HT1080 (cell line): ENCODE measurements at regions not wholly inside any gene's neighbourhood (a gene's known extent, or its start where the extent isn't known, plus 50 kb on each side); places are given as distances from the start of the nearest gene placed in this dataset.
"Not testable (repeated sequence)": the region's sequence is repeated elsewhere in the genome, so short reads cannot be mapped to it uniquely, and the experiment has no call there.

Experiments
- DNase-seq: peaks from one replicate; pipeline ENCODE4 v3.0.0-alpha.2; 2015; ENCODE audit warnings: low read depth

DNA sequence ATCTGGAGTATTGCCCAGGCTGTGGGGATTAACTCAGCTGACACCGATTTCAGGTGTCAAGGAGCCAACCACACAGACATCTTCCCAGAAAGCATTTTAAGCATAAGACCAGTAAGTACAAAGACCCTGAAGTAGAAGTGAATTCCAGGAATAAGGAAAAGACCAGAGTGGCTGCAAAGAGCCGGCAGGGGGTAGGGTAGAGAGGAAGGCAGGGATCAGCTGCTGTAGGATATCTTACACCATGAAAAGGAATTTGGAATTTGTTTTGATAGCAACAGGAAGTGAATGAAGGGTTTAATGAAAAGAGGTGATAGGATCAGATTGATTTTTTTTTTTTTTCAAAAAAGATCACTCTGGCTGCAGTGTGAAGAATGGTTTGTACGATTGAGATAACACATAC is 113.6 kb upstream of the PPARGC1A start:
- no peak for DNase-seq

DNA sequence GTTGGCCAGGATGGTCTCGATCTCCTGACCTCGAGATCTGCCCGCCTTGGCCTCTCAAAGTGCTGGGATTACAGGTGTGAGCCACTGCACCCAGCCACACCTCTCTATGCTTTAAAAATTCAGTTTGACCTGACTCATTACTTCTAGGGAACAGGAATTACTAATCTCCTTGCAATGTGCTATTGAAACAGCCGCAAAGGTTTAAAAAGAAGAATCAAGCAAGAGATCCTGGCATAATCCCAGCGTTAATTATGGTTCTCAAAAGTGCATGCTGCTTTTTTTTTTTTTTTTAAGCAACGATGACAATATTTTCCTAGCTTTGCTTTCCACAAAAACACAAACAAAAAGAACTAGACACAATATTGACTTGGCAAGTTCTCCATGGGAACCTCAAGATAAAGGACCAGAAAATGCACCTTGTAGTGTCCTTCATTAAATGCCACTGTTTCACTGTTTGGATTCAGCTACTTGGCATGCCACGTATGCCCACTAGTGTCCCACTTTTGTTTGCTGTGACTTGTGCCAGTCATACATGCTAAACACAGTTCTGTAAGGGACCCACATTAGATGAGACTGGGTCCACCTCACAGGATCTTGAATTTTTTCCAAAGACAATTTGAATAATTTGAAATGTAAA is 112.6 kb upstream of the PPARGC1A start:
- DNase-seq: peak; percentile 75

DNA sequence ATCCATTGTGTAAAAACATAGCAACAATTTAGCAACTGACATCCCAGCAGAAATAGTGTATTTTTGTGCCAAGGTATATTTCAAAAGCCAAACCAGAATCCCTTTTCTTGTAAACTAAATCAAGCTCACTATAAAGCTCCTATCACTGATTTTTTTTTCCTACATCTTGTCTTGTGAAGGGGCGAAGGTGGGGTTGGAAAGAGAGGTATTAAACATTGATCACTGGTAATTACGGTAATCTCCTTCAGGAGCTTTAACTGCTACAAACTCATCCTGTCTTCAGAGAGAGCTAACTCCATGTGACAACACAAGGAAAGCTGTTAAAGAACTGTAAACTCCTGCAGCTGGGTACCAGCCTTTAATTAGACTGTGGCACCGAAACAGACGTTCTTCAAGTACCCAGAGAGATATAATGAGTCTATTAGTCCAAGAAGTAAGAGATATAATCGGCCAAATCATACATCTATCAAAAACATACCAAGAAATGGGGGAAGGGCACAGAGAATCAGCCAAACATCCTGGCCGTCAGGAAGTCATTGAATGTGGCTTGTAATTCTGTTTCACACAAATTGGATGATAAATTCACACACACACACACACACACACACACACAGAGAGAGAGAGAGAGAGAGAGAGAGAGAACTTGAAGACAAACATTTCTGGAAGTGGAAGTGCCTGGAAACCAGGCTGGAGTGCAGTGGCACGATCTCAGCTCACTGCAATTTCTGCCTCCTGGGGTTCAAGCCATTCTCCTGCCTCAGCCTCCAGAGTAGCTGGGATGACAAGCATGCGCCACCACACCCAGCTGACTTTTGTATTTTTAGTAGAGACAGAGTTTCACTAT is 111.9 kb upstream of the PPARGC1A start:
- no peak for DNase-seq

DNA sequence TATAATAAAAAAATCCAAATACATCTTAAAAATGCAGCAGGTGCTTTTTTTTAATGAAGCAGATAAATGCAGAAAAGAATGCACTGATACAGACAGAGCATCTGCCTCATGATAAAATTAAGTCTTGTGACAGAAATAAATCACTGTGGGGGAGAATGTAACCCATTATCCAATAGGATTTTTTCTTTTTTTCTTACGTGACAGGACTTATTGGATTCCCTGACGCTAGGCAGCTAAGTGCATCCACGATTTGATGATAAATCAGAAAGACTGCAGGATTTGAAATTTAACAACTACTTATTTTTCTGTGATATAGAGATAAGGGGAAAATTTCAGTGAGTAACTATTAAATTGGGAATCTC is 110.6 kb upstream of the PPARGC1A start:
- DNase-seq: no peak

DNA sequence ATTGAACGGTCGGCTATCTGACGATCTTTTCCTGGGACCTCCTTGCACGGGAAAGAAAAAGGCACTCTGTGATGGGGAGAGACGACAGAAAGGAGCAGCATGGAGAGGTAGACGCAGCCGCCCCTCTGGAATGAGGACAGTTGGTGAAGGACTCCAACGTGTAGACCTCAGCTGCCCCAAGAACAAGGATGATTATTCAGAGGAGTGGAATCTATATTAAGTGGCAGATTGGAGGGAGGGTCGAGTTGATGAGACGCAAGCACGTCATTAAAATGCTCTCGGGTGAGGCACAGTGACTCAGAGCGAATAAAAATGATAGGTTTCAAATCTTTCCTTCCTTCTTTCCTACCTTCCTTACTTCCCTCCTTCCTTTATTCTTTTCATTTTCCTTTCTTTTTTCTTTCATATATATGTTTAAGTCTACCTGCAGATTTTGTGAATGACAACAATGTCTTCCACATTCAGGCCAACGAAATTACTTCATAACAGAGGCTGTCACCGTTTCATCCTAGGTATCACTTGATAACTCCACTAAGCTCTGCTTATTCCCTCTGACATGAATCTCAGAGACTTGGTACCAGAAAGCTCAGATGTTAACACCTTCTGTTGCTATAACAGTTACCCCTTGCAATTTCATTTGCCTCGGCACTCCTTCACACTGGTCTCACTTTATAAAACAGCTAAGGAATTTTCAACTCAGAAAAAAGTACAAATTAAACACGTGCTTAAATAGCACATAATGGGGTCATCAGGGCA is 110.0 kb upstream of the PPARGC1A start:
- DNase-seq: peak; percentile 67

DNA sequence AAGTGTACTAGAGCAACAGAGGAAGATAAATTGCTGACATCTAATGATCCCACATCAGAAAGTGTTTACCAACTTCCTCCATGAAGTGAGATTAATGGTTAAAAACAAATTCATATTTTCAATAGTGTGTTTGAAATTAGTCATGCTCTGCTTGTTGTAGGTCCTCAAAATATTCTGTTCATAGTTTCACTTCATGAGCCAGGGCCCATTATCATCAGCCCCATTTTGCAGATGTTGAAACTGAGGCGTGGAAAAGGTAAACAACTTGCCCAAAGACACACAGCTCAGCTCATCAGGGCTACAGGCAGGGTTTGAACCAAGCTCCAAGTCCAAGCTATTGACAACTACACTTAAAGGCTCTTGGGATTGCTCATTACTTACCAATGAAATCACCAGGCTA is 103.5 kb upstream of the PPARGC1A start:
- DNase-seq: no peak

DNA sequence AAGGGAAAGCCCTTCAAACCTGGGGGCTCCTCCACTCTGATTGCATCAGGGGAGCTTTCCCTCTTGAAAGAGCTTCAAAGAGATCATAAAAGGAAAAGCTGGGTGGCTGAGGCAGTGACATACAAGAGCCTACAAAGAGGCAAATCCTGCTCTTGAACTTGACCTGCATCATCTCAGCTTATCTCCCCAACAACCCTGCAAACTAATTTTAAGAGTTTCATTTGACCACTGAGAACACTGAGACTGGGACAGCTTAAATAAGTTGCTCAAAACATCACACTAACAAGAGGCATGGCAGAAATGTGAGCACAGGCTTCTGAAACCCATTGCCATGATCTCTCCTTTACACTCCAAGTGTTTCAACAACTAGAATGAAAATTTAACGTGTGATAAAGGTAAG is 101.6 kb upstream of the PPARGC1A start:
- DNase-seq: no peak

DNA sequence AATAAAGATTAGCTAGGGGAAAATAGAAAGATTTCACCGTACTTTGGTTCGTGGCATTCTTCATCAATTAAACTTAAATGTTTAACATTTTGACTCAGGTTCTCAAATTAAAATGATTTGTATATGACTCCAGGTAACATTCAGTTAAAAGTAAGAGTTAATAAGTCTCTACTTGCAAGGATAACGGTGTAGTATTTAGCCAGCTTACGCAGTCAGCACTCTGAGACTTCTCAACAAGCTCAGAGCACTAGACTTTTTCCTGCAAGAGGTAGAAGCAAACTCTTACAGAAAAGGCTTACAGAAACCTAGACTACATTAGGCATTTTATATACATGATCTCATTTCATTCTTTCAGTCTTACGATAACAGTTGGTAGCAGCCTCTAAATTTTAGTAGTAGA is 96.4 kb upstream of the PPARGC1A start:
- no peak for DNase-seq

DNA sequence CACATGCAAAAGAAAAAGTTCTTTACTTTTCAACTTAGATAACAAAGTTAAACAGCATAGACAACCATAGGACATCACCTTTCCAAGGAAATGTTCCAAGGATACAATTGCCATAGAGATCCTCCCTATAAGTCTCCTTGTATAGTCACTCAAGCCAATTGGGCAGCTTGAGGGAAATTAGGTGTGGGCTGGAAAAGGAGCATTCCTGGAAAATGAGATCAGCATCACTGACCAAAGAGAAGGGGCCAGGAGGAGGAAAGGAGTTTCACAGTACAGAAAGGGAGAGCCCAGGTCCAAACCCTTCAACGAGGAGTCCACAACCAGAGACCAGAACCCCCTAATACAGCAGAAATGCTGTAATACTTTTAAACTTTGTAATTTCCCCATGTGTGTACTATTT is 91.5 kb upstream of the PPARGC1A start:
- DNase-seq: peak; percentile 56

DNA sequence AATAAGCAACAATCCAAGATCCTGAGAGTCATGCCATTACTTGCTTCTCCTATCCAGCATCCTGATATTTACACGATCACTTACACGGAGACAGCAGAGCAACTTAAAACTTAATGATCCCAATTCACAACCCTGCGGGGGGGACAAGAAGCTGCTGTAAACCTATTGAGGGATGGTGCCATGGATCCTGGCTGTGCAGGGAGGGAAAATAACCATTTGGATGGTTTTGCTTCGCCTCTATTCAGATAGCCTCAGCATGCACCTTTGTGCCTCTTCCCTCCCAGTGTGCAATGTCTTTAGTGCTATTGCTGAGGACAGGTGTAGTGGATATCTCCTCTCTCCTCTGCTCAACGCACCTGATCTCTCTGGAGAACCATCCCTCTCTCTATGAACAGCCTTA is 89.7 kb upstream of the PPARGC1A start:
- DNase-seq: no peak

DNA sequence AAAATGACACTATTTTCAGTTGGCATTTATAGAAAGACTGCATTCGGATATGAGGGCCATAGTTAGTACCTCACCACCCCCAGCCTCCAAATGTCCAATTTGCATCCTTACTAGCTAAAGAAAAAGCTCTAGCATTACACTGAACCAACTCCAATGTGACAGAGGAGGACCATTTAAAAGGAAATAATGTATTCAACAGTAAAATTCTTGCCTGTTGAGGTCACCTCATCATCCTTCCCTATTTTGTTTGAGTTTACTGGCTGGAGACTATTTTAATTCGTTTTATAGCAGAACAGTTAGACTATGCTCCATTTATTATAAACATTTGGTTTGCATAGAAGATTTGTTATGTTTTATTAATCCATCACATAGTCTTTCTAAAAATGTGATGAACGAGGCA is 88.2 kb upstream of the PPARGC1A start:
- DNase-seq: peak; percentile 11

DNA sequence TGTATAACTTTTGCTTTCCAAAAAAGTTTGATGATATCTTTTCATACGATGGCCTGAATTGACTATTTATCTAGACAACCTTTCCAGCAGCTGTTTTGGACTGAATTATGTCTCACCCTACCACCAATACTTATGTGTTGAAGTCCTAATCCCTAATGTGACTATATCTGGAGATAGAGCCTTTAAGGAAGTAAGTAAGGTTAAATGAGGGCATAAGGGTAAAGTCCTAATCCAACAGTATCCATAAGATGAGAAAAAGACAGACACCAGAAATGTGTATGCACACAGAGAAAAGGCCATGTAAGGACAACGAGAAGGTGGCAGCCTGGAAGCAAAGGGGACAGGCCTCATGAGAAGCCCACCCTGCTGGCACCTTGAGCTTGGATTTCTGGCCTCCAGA is 86.6 kb upstream of the PPARGC1A start:
- no peak for DNase-seq

DNA sequence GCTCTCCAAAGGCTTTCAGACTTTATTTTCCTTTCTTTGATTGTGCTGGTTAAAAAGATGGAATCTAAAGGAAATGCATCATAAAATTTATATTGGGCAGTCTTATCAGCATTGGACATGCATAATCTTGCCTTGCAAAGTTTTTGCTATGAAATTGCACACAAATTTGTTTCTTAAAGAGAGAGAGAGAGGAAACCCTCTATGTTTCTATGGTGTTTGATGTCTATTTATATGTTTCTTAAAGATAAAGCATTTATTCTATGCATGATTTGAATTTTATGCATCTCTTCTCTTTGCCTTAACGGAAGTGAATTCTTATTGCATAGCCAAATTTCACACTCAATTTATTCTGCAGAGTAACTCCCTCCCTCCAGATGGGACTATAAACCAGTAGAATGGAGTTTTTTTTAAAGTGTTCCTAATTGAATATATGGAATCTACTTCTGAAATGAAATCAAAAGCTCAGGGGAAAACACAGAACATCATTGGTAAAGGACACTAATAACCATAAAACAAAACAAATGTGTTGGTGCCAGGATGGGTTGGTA is 83.5 kb upstream of the PPARGC1A start:
- no peak for DNase-seq

DNA sequence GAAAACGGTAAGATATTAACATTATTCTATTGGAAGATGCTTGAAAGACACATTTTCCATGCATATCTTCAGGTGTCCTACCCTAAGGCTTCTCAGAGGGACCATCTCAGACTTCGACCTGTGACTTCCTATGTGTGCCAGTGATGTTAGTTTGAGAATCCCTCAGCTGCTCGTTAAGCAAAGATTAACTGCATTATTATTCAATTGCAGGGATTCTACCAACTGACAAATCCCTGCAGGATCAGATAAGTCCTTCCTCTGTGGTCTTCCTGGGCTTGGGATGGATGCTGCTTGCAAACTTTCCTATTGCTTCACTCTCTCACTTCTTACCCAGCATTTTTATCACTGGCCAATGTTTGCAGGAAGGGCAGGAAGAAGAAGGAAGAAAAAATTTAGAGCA is 83.0 kb upstream of the PPARGC1A start:
- no peak for DNase-seq

DNA sequence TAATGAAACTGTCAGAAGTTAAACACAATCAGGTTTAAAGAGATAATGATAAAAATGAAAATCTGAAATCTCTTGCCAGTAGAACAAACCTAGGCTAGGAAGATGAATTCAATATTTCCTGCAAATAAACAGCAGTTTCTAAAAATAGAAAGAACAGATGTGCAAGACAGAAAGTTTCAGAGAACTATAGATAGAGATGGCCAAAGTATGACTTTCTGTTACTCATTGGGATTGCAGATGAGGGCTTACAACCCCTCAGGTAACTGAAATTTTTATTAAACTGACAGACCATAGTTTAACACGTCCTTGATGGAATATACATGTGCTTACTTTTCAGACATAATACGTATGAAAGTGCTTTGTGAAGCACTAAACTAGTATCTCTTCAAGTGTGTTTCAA is 82.3 kb upstream of the PPARGC1A start:
- DNase-seq: no peak

DNA sequence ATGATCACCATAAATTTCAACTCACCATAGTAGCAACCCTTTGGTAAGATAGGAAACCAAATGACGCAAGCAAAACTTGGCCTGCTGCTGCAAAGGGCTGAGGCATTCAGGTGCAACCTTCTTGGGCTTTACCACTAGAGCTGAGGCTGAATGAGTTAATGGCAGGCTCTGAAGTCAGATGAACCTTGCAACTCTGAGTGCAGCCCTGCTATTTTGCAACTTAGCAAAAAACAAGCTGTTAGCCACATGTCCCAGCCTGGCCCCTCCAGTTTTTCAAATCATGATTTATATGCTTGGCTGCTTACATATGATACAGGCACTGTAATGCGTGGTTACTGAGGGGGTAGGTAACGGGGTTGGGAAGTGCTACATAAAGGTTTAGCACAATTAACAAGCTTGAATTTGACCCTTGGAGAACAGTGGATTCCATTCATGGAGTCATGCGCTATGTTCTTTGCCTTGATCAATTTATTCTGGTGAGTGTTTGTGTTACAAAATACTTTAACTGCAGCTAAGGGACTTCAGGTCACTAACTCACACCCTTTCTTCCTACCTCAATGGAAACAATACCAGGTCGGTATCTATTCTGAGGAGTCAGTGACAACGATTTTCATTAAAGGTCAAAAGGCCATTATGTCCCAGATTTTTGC is 80.5 kb upstream of the PPARGC1A start:
- DNase-seq: no peak

DNA sequence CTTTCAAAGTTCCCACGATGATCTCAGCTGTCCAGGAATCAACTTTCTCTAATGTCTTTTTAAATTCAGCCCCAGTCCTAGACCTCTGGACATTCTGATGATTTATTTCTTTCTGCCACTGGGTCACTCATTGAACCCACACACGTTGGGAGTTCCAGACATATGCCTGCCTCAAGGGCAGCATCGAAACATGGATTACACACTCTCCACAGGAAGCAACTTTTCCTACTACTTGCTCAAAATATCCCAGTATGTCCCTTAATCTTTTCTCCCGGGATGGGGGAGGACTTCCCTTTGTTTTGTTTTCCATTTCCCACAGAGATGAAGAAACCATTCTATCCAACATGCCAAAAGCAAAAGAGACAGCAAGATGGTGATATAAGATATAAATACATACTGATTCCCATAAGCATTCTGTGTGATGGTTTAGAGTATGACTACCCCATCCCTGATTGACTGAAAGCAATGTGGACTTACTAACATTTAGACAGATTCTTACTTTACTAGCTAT is 79.8 kb upstream of the PPARGC1A start:
- DNase-seq: no peak

DNA sequence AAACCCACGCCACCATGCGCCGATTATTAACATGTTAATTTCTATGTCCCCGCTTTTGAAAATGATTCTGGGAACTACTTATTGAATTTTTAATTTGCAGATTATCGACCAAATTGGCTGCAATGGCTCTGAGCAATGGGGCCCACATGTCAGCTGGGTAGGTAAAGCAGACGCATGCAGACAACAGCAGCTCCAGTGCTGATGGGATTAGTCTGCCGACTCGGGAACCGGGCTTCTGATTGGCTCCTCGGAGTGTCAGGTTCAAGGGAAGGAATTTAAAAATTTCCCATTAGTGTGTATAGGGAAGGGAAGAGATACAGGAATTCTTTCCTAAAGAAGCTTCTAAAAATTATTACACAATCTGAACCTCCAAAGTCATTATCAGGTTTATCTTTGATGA is 77.4 kb upstream of the PPARGC1A start:
- DNase-seq: no peak

DNA sequence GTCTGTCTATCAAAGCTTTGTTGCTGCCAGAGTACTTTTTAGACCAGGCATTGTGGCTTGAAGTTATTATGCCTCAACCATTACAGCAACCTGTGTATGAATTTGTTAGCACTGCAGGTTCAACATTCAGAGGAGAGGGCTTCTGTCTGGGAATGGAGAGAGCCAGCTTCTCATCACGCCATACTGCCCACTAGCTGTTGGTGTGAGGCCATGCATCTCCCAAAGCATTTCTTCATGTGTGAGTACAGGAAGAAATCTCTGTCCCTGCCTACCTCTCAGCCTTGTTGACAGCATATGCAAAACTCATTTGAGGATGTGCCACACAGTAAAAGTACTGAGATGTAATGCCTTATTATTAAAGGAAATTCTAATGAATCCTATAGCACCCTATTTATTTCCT is 76.9 kb upstream of the PPARGC1A start:
- no peak for DNase-seq

DNA sequence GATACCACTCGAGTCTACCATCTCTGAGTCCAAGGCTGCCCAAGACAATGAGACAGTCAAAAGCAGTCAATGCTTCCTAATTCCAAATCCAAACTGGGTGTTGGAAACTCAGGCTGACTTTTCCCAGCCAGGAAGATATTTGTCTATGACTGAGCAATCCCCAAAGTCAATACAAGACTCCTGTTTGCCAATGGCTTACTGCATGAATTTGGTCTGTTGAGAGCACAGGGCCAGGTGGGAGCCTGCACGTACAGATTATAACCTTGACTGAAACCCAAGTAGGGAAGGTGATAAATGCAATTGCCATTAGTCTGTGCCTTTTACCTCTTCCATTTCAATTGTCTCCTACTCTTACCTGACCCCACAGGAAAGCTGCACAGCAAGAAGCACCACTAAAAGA is 72.6 kb upstream of the PPARGC1A start:
- DNase-seq: no peak

DNA sequence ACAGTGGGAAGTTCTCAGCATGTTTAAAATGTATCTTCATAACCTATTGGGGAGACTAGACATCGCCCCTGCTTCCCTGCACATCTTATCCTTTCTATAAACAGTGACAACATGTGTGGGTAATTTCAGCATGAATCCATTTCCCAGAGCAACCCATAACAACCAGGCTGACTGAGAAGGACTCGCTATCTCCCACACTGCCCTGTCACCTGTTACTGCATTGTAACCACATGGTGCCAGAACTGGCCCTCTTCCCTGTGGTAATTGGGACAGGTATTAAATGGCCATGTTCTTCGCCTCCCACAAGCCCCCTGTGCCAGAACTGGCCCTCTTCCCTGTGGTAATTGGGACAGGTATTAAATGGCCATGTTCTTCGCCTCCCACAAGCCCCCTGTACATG is 71.5 kb upstream of the PPARGC1A start:
- not testable (repeated sequence) for DNase-seq
